DND-41 (cell line): ENCODE measurements at regions not wholly inside any gene's neighbourhood (a gene's known extent, or its start where the extent isn't known, plus 50 kb on each side); places are given as distances from the start of the nearest gene placed in this dataset.

Experiments
- CTCF ChIP-seq: IDR thresholded peaks from 2 replicates; pipeline ENCODE4 v1.5.1; 2012; ENCODE audit warnings: borderline replicate concordance, low read length, moderate library complexity, mild to moderate bottlenecking; ENCODE audit not compliant: poor library complexity, severe bottlenecking; ENCODE audit errors: extremely low read depth
- EZH2 ChIP-seq: IDR thresholded peaks from 3 replicates; pipeline ENCODE4 v1.6.1; 2012; ENCODE audit warnings: borderline replicate concordance, low read depth, mild to moderate bottlenecking, moderate library complexity, low read length, inconsistent platforms; ENCODE audit not compliant: severe bottlenecking

GRCh38 chr5:118520771-118521415 is 467.5 kb downstream of the DTWD2 start:
- no peak for TF ChIP-seq CTCF
- TF ChIP-seq EZH2 = no peak
